ENCODE measurements at regions not wholly inside any gene's neighbourhood (a gene's known extent, or its start where the extent isn't known, plus 50 kb on each side); places are given as distances from the start of the nearest gene placed in this dataset.
A peak's percentile ranks its signal among the peaks of the same experiment; 100 is the strongest.
"Not testable (repeated sequence)": the region's sequence is repeated elsewhere in the genome, so short reads cannot be mapped to it uniquely, and the experiment has no call there.

GRCh38 chr17:27066315-27066714 is 227.6 kb upstream of the WSB1 start:
- DNase-seq: no peak

GRCh38 chr17:27069842-27070508 is 223.9 kb upstream of the WSB1 start:
- DNase-seq: no peak

- no peak for DNase-seq
Observed at GRCh38 chr17:27070836-27071235, 223.1 kb upstream of the WSB1 start.

- peak; percentile 28 for DNase-seq
Observed at GRCh38 chr17:27072885-27073284, 221.0 kb upstream of the WSB1 start.

GRCh38 chr17:27076814-27077213 is 217.1 kb upstream of the WSB1 start:
- no peak for DNase-seq

GRCh38 chr17:27078296-27078695 is 215.6 kb upstream of the WSB1 start:
- DNase-seq: no peak

- no peak for DNase-seq
Observed at GRCh38 chr17:27079660-27080059, 214.3 kb upstream of the WSB1 start.

GRCh38 chr17:27081002-27081638 is 212.8 kb upstream of the WSB1 start:
- no peak for DNase-seq

- no peak for DNase-seq
Observed at GRCh38 chr17:27082023-27082774, 211.7 kb upstream of the WSB1 start.

GRCh38 chr17:27082775-27083154 is 211.1 kb upstream of the WSB1 start:
- DNase-seq: no peak

GRCh38 chr17:27083408-27084185 is 210.3 kb upstream of the WSB1 start:
- no peak for DNase-seq

- no peak for DNase-seq
Observed at GRCh38 chr17:27085517-27085916, 208.4 kb upstream of the WSB1 start.

- no peak for DNase-seq
Observed at GRCh38 chr17:27086526-27086925, 207.4 kb upstream of the WSB1 start.

GRCh38 chr17:27087935-27088766 is 205.8 kb upstream of the WSB1 start:
- no peak for DNase-seq

GRCh38 chr17:27088767-27089078 is 205.2 kb upstream of the WSB1 start:
- DNase-seq: no peak

GRCh38 chr17:27089079-27089928 is 204.6 kb upstream of the WSB1 start:
- DNase-seq: not testable (repeated sequence)

GRCh38 chr17:27089929-27090247 is 204.0 kb upstream of the WSB1 start:
- DNase-seq: no peak

- not testable (repeated sequence) for DNase-seq
Observed at GRCh38 chr17:27090450-27091042, 203.4 kb upstream of the WSB1 start.

GRCh38 chr17:27091043-27091497 is 202.8 kb upstream of the WSB1 start:
- DNase-seq: no peak

GRCh38 chr17:27094179-27094578 is 199.7 kb upstream of the WSB1 start:
- not testable (repeated sequence) for DNase-seq

- DNase-seq: not testable (repeated sequence)
Observed at GRCh38 chr17:27095821-27096220, 198.1 kb upstream of the WSB1 start.
